Mammary epithelial cell (primary cell): ENCODE measurements at regions not wholly inside any gene's neighbourhood (a gene's known extent, or its start where the extent isn't known, plus 50 kb on each side); places are given as distances from the start of the nearest gene placed in this dataset.

Experiments used
- EZH2 ChIP-seq: IDR thresholded peaks from 2 replicates; pipeline ENCODE4 v1.6.1; 2012; ENCODE audit warnings: low read length, inconsistent platforms, borderline replicate concordance
- TF ChIP-seq, protein P1 (sequence below), 2 donors: IDR thresholded peaks in 1 of 2; conservative IDR thresholded peaks in 1 of 2; 2 replicates each; pipeline ENCODE4 v1.5.1; 2011 to 2012; ENCODE audit warnings: inconsistent platforms in 2 of 2, low read length in 2 of 2, mild to moderate bottlenecking in 2 of 2, control low read depth in 1 of 2, low read depth in 1 of 2; ENCODE audit not compliant: insufficient read depth in 1 of 2; ENCODE audit errors: extremely low read depth in 1 of 2

DNA sequence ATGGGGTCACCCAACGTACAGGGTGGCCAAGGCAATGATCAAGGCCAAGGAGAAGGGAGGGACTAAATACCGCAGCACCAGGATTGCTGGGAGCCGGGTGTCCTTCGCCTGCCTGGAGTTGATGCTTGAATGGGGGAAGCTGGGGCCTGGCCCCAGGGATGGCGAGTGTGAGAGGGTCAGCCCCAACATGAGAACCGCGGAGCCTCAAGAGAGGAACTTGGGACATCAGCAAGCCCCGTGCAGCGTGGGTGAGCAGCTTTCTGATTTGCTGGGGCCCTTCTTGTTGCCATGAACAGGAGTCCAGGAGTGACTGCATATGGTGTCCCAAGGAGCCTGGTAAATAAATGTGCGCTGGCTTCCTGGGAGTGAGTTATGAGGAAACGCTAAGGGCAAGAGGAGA lies 72.8 kb upstream of the PITRM1 start:
- TF ChIP-seq, protein P1, sequence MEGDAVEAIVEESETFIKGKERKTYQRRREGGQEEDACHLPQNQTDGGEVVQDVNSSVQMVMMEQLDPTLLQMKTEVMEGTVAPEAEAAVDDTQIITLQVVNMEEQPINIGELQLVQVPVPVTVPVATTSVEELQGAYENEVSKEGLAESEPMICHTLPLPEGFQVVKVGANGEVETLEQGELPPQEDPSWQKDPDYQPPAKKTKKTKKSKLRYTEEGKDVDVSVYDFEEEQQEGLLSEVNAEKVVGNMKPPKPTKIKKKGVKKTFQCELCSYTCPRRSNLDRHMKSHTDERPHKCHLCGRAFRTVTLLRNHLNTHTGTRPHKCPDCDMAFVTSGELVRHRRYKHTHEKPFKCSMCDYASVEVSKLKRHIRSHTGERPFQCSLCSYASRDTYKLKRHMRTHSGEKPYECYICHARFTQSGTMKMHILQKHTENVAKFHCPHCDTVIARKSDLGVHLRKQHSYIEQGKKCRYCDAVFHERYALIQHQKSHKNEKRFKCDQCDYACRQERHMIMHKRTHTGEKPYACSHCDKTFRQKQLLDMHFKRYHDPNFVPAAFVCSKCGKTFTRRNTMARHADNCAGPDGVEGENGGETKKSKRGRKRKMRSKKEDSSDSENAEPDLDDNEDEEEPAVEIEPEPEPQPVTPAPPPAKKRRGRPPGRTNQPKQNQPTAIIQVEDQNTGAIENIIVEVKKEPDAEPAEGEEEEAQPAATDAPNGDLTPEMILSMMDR (conservative IDR thresholded peaks at IDR 0.05 in 1 of 2, IDR thresholded peaks at IDR 0.05 in 1 of 2; ENCODE audit: extremely low read depth in 1 of 2, insufficient read depth in 1 of 2, low read depth in 1 of 2, low read length in 2 of 2): no peak
- TF ChIP-seq EZH2: no peak
